Astrocyte of the cerebellum (primary cell): ENCODE measurements at regions not wholly inside any gene's neighbourhood (a gene's known extent, or its start where the extent isn't known, plus 50 kb on each side); places are given as distances from the start of the nearest gene placed in this dataset.

Experiments
- DNase-seq: peaks from one replicate; pipeline ENCODE4 v3.0.0-alpha.2; 2011; ENCODE audit warnings: low read depth
- H3K4me3 ChIP-seq: 2 replicates; pipeline ENCODE4 v1.5.1; 2011; ENCODE audit warnings: mild to moderate bottlenecking, low read depth, low read length, moderate library complexity
- CTCF ChIP-seq: IDR thresholded peaks from 2 replicates; pipeline ENCODE4 v1.5.1; 2012; ENCODE audit warnings: low read length, low read depth, moderate library complexity, mild to moderate bottlenecking; ENCODE audit errors: missing control alignments
- in situ Hi-C: cut with HindIII; loops from 2 replicates; pipeline ENCODE4 v1.10.0; 2017; ENCODE audit warnings: low sequenced_read_pairs

DNA sequence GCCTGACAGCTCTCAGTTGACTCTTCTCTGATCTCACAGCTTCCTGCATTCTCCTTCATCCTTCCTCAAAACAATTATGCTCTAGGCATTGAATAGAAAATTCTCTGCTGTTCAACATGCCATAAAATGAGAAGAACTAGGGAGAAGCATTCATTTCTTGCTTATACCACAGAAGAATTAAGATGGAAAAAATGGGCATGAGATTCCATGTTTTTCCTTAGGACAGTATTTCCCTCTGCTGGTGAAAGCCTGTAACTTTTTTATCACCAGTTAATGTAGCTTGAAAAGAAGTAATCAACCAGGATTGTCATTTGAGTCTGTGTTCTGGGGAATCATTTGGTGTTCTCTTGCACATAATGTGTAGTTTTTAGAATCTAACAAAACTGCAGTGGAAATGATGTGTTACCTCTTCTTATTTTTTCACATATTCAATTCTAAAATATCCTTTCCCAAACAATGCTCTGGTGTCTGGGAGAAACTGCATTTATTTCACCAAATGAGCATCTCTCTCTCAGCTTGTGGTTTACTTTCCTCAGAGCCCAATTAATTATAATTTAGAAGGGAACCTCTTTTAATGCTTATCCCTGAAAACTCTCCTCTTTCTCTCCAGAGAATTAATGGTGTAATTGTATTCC is 92.8 kb upstream of the DCBLD2 start:
- peak; percentile 56 for TF ChIP-seq CTCF
- in situ Hi-C loops, result no loop called here
- DNase-seq, result peak; percentile 70
- H3K4me3 ChIP-seq, result no peak overlapping the region

- no peak for DNase-seq
- TF ChIP-seq CTCF, result peak; percentile 20
- in situ Hi-C loops, result no loop called here
- H3K4me3 ChIP-seq, result no peak overlapping the region
Observed at GRCh38 chr3:98991393-98991792, 89.9 kb upstream of the DCBLD2 start.

GRCh38 chr3:98990657-98991056 is 89.2 kb upstream of the DCBLD2 start:
- no peak for DNase-seq
- TF ChIP-seq CTCF, result no peak
- in situ Hi-C loops, result no loop called here
- H3K4me3 ChIP-seq, result no peak overlapping the region

DNA sequence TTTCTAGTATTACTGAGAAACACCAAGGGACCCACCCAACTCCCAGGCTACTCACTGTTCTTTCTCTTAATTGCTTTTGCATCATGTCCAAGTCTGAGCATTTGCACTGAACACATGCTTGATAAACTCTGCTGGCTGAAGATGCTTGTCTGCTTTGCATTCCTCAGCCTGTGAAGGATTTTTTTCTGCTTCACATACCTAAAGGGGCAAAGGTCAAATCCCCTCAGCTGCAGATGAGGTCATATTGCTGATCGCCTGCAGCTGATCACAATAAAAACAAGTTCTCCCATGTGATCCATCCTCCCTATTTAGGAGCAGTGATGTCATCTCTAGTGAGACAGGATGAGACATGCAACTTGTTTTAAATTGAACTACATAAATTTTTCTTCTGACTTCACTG is 84.6 kb upstream of the DCBLD2 start:
- no peak for TF ChIP-seq CTCF
- no peak overlapping the region for H3K4me3 ChIP-seq
- in situ Hi-C loops, result no loop called here
- DNase-seq, result peak; percentile 60

DNA sequence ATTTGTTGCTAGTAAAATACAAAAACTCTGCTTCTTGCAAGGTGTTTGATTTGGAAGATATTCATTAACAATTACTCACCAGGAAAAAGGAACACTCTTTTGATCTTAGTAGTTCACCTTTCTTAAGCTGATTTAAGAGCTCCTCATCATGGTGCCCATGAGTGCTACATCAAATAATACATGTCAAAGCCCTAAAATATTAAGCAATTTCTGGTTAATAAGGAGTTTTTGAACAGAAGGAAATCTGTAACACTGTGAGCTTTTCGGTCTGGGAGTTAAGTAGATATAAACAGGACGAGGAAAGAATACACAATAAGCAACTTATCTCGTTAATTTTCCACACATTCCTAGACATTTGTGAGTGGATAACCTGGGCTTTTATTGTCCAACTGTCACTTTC is 83.9 kb upstream of the DCBLD2 start:
- in situ Hi-C loops, result no loop called here
- no peak overlapping the region for H3K4me3 ChIP-seq
- TF ChIP-seq CTCF, result no peak
- no peak for DNase-seq

- in situ Hi-C loops, result loop anchor here (5.0 kb wide), 1 partner anchor 87 kb away; no protein-coding TSS in a partner anchor
- H3K4me3 ChIP-seq, result no peak overlapping the region
- DNase-seq, result no peak
- no peak for TF ChIP-seq CTCF
Observed at GRCh38 chr3:98984024-98984423, 82.5 kb upstream of the DCBLD2 start.
